ENCODE measurements at regions not wholly inside any gene's neighbourhood (a gene's known extent, or its start where the extent isn't known, plus 50 kb on each side); places are given as distances from the start of the nearest gene placed in this dataset.
"Not testable (repeated sequence)": the region's sequence is repeated elsewhere in the genome, so short reads cannot be mapped to it uniquely, and the experiment has no call there.

- H4K8ac ChIP-seq (ENCODE audit: extremely low read depth, insufficient read depth, low read length); H2AFZ ChIP-seq (ENCODE audit: low read length); H3K4me3 ChIP-seq (ENCODE audit: extremely low read depth in 1 of 4, insufficient read depth in 2 of 4, low read depth in 3 of 4, low read length in 4 of 4); CTCF ChIA-PET (ENCODE audit: partially characterized antibody); H3K4me1 ChIP-seq (replicated peaks in 1 of 4; ENCODE audit: control insufficient read depth in 3 of 4, insufficient read depth in 4 of 4, low read length in 3 of 4); H2BK20ac ChIP-seq (ENCODE audit: low read length); H2BK12ac ChIP-seq (ENCODE audit: low read depth, low read length); H2BK120ac ChIP-seq (replicated peaks; ENCODE audit: low read depth, low read length); H4K20me1 ChIP-seq (replicated peaks in 1 of 2; ENCODE audit: control insufficient read depth in 1 of 2, insufficient read depth in 2 of 2, low read length in 2 of 2); H3K9ac ChIP-seq (replicated peaks in 1 of 4; ENCODE audit: extremely low read depth in 1 of 4, low read depth in 3 of 4, low read length in 3 of 4); H3K36me3 ChIP-seq (ENCODE audit: control insufficient read depth in 2 of 4, insufficient read depth in 4 of 4, low read length in 3 of 4); H3K27me3 ChIP-seq (replicated peaks in 1 of 4; ENCODE audit: control insufficient read depth in 3 of 4, extremely low read depth in 1 of 4, insufficient read depth in 3 of 4, low read length in 3 of 4); FAIRE-seq; H3K18ac ChIP-seq (ENCODE audit: extremely low read depth, low read length); H2BK5ac ChIP-seq (ENCODE audit: low read depth, low read length); POLR2A ChIA-PET (ENCODE audit: partially characterized antibody); H3K27ac ChIP-seq (ENCODE audit: low read depth, low read length); H2BK15ac ChIP-seq (ENCODE audit: low read length); H3K23ac ChIP-seq (ENCODE audit: insufficient read length); DNase-seq (ENCODE audit: low read depth in 1 of 2, low spot score in 2 of 2); H3K23me2 ChIP-seq (ENCODE audit: low read depth, low read length); H3K56ac ChIP-seq (replicated peaks; ENCODE audit: insufficient read length, low read depth, low read length); H4K91ac ChIP-seq (replicated peaks; ENCODE audit: insufficient read length, low read length); H3K9me3 ChIP-seq (ENCODE audit: insufficient read depth in 2 of 2, low read depth in 1 of 2, low read length in 1 of 2); H4K5ac ChIP-seq (ENCODE audit: insufficient read length, low read depth, low read length); H3K4me2 ChIP-seq (ENCODE audit: insufficient read depth in 1 of 2, low read depth in 2 of 2, low read length in 2 of 2); H3K4ac ChIP-seq (replicated peaks; ENCODE audit: insufficient read length, low read depth, low read length); H3K79me1 ChIP-seq (ENCODE audit: low read depth, low read length); H2AK5ac ChIP-seq (ENCODE audit: low read depth, low read length); H3K14ac ChIP-seq (ENCODE audit: insufficient read length): not testable (repeated sequence)
- H3K79me2 ChIP-seq (ENCODE audit: control insufficient read depth in 1 of 2, insufficient read depth in 2 of 2, low read length in 2 of 2) = peaks cover 0 to 30% of the 10 kb centered on the region in 2 experiments; a peak in 2 of 4 replicates
- 96% methylated on average over 5 of the region's 5 CpGs; no CpG with 5 or more reads in 1 of the 2 experiments for WGBS, 2 experiments (ENCODE audit: extremely low coverage in 1 of 2, insufficient coverage in 1 of 2, insufficient read length in 1 of 2, insufficient replicate concordance in 2 of 2, low coverage in 1 of 2, low lambda C conversion rate in 2 of 2, missing lambda C conversion rate in 1 of 2)
Observed at GRCh38 chr7:24629958-24630357, 56.7 kb downstream of the PALS2 start.
